H1 (cell line): ENCODE measurements at regions not wholly inside any gene's neighbourhood (a gene's known extent, or its start where the extent isn't known, plus 50 kb on each side); places are given as distances from the start of the nearest gene placed in this dataset.

Experiments
- CTCF ChIA-PET: fragments of 300-600 bp; sonication (Branson Sonifier 250); formaldehyde crosslinking; loops from one replicate; lab custom pipeline; 2021; ENCODE audit not compliant: partially characterized antibody; lab: Charles Lee
- POLR2A ChIA-PET: fragments of 300-600 bp; sonication (Branson Sonifier 250); formaldehyde crosslinking; loops from one replicate; lab custom pipeline; 2021; ENCODE audit warnings: inconsistent platforms; ENCODE audit not compliant: partially characterized antibody; lab: Charles Lee
- DNase-seq, 2 experiments: peaks; one replicate each; pipeline versions ENCODE4 v3.0.0 to v3.0.0-alpha.2; 2010 to 2022; ENCODE audit warnings: low spot score in 2 of 2, low read depth in 1 of 2, mixed read lengths in 1 of 2
- FAIRE-seq: peaks from 2 replicates; lab custom pipeline; 2011; peaks lifted over from hg19 to GRCh38; lab: Jason Lieb, UNC
- H2AFZ ChIP-seq: 2 replicates; pipeline ENCODE4 v1.8.1; 2012; ENCODE audit warnings: low read length, inconsistent platforms
- H2AK5ac ChIP-seq: 2 replicates; pipeline ENCODE4 v1.6.1; 2013; ENCODE audit warnings: low read depth, low read length
- H2BK120ac ChIP-seq: replicated peaks from 2 replicates; pipeline ENCODE3; 2013; ENCODE audit warnings: low read depth, low read length, inconsistent platforms
- H2BK12ac ChIP-seq: 2 replicates; pipeline ENCODE4 v1.6.1; 2013; ENCODE audit warnings: low read depth, low read length
- H2BK15ac ChIP-seq: 2 replicates; pipeline ENCODE4 v1.6.1; 2013; ENCODE audit warnings: low read length
- H2BK20ac ChIP-seq: 2 replicates; pipeline ENCODE4 v1.6.1; 2013; ENCODE audit warnings: low read length
- H2BK5ac ChIP-seq: 2 replicates; pipeline ENCODE4 v1.6.1; 2013; ENCODE audit warnings: low read depth, low read length
- H3K14ac ChIP-seq: 2 replicates; pipeline ENCODE4 v1.6.1; 2013; ENCODE audit warnings: inconsistent platforms; ENCODE audit not compliant: insufficient read length
- H3K18ac ChIP-seq: 2 replicates; pipeline ENCODE4 v1.6.1; 2013; ENCODE audit warnings: low read length; ENCODE audit errors: extremely low read depth
- H3K23ac ChIP-seq: 2 replicates; pipeline ENCODE4 v1.6.1; 2013; ENCODE audit warnings: inconsistent platforms; ENCODE audit not compliant: insufficient read length
- H3K23me2 ChIP-seq: 2 replicates; pipeline ENCODE4 v1.6.1; 2013; ENCODE audit warnings: low read depth, low read length
- H3K27ac ChIP-seq: 2 replicates; pipeline ENCODE4 v1.6.1; 2011; ENCODE audit warnings: low read depth, low read length, inconsistent platforms
- H3K27me3 ChIP-seq, 4 experiments: replicated peaks in 1 of 4; 1 replicate in 1 of 4; 2 replicates in 3 of 4; pipeline versions ENCODE4 v1.6.1 to v1.8.1; 2011 to 2013; ENCODE audit warnings: low read length in 3 of 4, mild to moderate bottlenecking in 3 of 4, inconsistent platforms in 2 of 4, mixed read lengths in 2 of 4, moderate library complexity in 1 of 4; ENCODE audit not compliant: control insufficient read depth in 3 of 4, insufficient read depth in 3 of 4; ENCODE audit errors: extremely low read depth in 1 of 4
- H3K36me3 ChIP-seq, 4 experiments: 2 replicates each; pipeline versions ENCODE4 v1.6.1 to v1.8.1; 2011 to 2013; ENCODE audit warnings: mild to moderate bottlenecking in 4 of 4, low read length in 3 of 4, moderate library complexity in 2 of 4, control low read depth in 1 of 4, inconsistent platforms in 1 of 4; ENCODE audit not compliant: insufficient read depth in 4 of 4, control insufficient read depth in 2 of 4
- H3K4ac ChIP-seq: replicated peaks from 2 replicates; pipeline ENCODE3; 2013; ENCODE audit warnings: low read length, low read depth, mixed read lengths, inconsistent platforms; ENCODE audit not compliant: insufficient read length
- H3K4me1 ChIP-seq, 4 experiments: replicated peaks in 1 of 4; 1 replicate in 1 of 4; 2 replicates in 3 of 4; pipeline versions ENCODE4 v1.6.1 to v1.8.1; 2011 to 2013; ENCODE audit warnings: low read length in 3 of 4, inconsistent platforms in 2 of 4, mixed read lengths in 1 of 4; ENCODE audit not compliant: insufficient read depth in 4 of 4, control insufficient read depth in 3 of 4
- H3K4me2 ChIP-seq, 2 experiments: 2 replicates each; pipeline versions ENCODE4 v1.6.1 to v1.8.1; 2011 to 2013; ENCODE audit warnings: low read depth in 2 of 2, low read length in 2 of 2, control low read depth in 1 of 2, inconsistent platforms in 1 of 2, mild to moderate bottlenecking in 1 of 2; ENCODE audit not compliant: insufficient read depth in 1 of 2
- H3K4me3 ChIP-seq, 4 experiments: fragments of 200-600, 300-600 bp in 1 of 4; sonication (generic), shearing (Covaris generic), sonication (Bioruptor Twin) in 1 of 4; 2 replicates each; pipeline versions ENCODE4 v1.5.1 to v1.8.1; 2011 to 2016; ENCODE audit warnings: low read length in 4 of 4, low read depth in 3 of 4, control low read depth in 2 of 4, inconsistent platforms in 2 of 4, mild to moderate bottlenecking in 2 of 4, mixed read lengths in 1 of 4, moderate library complexity in 1 of 4; ENCODE audit not compliant: insufficient read depth in 2 of 4; ENCODE audit errors: extremely low read depth in 1 of 4
- H3K56ac ChIP-seq: replicated peaks from 2 replicates; pipeline ENCODE3; 2013; ENCODE audit warnings: low read depth, mild to moderate bottlenecking, mixed read lengths, low read length, inconsistent platforms; ENCODE audit not compliant: insufficient read length
- H3K79me1 ChIP-seq: 2 replicates; pipeline ENCODE4 v1.6.1; 2013; ENCODE audit warnings: low read depth, low read length, control low read depth
- H3K79me2 ChIP-seq, 2 experiments: 2 replicates each; pipeline versions ENCODE4 v1.6.1 to v1.8.1; 2012 to 2013; ENCODE audit warnings: low read length in 2 of 2, mild to moderate bottlenecking in 2 of 2, inconsistent platforms in 1 of 2; ENCODE audit not compliant: insufficient read depth in 2 of 2, control insufficient read depth in 1 of 2
- H3K9ac ChIP-seq, 4 experiments: replicated peaks in 1 of 4; 1 replicate in 1 of 4; 2 replicates in 3 of 4; pipeline versions ENCODE4 v1.6.1 to v1.8.1; 2011 to 2013; ENCODE audit warnings: low read depth in 3 of 4, low read length in 3 of 4, control low read depth in 2 of 4, mild to moderate bottlenecking in 2 of 4, moderate library complexity in 2 of 4, inconsistent platforms in 1 of 4; ENCODE audit errors: extremely low read depth in 1 of 4
- H3K9me3 ChIP-seq, 2 experiments: 2 replicates each; pipeline versions ENCODE4 v1.6.1 to v1.8.1; 2012 to 2013; ENCODE audit warnings: mild to moderate bottlenecking in 2 of 2, moderate library complexity in 2 of 2, control low read depth in 1 of 2, inconsistent platforms in 1 of 2, low read depth in 1 of 2, low read length in 1 of 2, mixed read lengths in 1 of 2; ENCODE audit not compliant: insufficient read depth in 2 of 2
- H4K20me1 ChIP-seq, 2 experiments: replicated peaks in 1 of 2; 2 replicates each; pipeline versions ENCODE3 to v1.8.1; 2011 to 2013; ENCODE audit warnings: inconsistent platforms in 2 of 2, low read length in 2 of 2, mild to moderate bottlenecking in 1 of 2; ENCODE audit not compliant: insufficient read depth in 2 of 2, control insufficient read depth in 1 of 2
- H4K5ac ChIP-seq: 2 replicates; pipeline ENCODE4 v1.6.1; 2013; ENCODE audit warnings: low read length, low read depth, mixed read lengths, inconsistent platforms; ENCODE audit not compliant: insufficient read length
- H4K8ac ChIP-seq: 2 replicates; pipeline ENCODE4 v1.8.0; 2013; ENCODE audit warnings: mild to moderate bottlenecking, moderate library complexity, low read length, inconsistent platforms; ENCODE audit not compliant: insufficient read depth; ENCODE audit errors: extremely low read depth
- H4K91ac ChIP-seq: replicated peaks from 2 replicates; pipeline ENCODE3; 2013; ENCODE audit warnings: low read length, mixed read lengths, inconsistent platforms; ENCODE audit not compliant: insufficient read length
- YY1 ChIP-seq: IDR thresholded peaks from 2 replicates; pipeline ENCODE4 v1.6.1; 2011; ENCODE audit warnings: low read depth, mild to moderate bottlenecking, low read length

- Histone ChIP-seq H3K4me2 (no peak overlapping the region), H3K4me3 (no peak overlapping the region), H2BK5ac (no peak overlapping the region), H3K27ac (no peak overlapping the region), H4K91ac (no peak overlapping the region), H3K4ac (no peak overlapping the region), H2BK120ac (no peak overlapping the region), H3K14ac (no peak overlapping the region), H3K36me3 (no peaks in the 10 kb centered on the region), H3K9ac (no peak overlapping the region), H3K4me1 (peaks cover 0 to 3% (median 0%) of the 10 kb centered on the region in 4 experiments; a peak in 1 of 7 replicates), H3K79me1 (no peaks in the 10 kb centered on the region), H3K18ac (no peak overlapping the region), H4K20me1 (no peaks in the 10 kb centered on the region), H2BK12ac (no peak overlapping the region), H2BK15ac (0 out of 2 replicates have a peak overlapping the region, but pooled peaks have one; percentile 46), H4K5ac (no peak overlapping the region), H3K79me2 (no peaks in the 10 kb centered on the region), H3K23ac (no peak overlapping the region), H3K23me2 (no peaks in the 10 kb centered on the region), H2AK5ac (no peak overlapping the region), H4K8ac (no peak overlapping the region), H2BK20ac (no peak overlapping the region), H3K27me3 (no peaks in the 10 kb centered on the region), H3K56ac (no peak overlapping the region), H3K9me3 (peaks cover 0 to 2% of the 10 kb centered on the region in 2 experiments; a peak in 1 of 4 replicates), H2AFZ (no peak overlapping the region)
- POLR2A ChIA-PET: no interaction called here
- CTCF ChIA-PET: no interaction called here
- DNase-seq (no peak), FAIRE-seq (no peak)
- no peak for TF ChIP-seq YY1
Observed at GRCh38 chr4:158958489-158959270, 144.2 kb upstream of the RAPGEF2 start.
